ENCODE measurements at regions not wholly inside any gene's neighbourhood (a gene's known extent, or its start where the extent isn't known, plus 50 kb on each side); places are given as distances from the start of the nearest gene placed in this dataset.

GRCh38 chr7:155228894-155229293 is 68.8 kb upstream of the INSIG1 start:
- TF ChIP-seq CTCF (conservative IDR thresholded peaks at IDR 0.05; ENCODE audit: low read depth, low read length), result no peak
- no peak overlapping the region for H3K4me3 ChIP-seq (ENCODE audit: low read depth, low read length)
- DNase-seq (ENCODE audit: low read depth), result no peak

GRCh38 chr7:155229548-155230168 is 68.0 kb upstream of the INSIG1 start:
- TF ChIP-seq CTCF (conservative IDR thresholded peaks at IDR 0.05; ENCODE audit: low read depth, low read length), result no peak
- no peak overlapping the region for H3K4me3 ChIP-seq (ENCODE audit: low read depth, low read length)
- DNase-seq (ENCODE audit: low read depth), result no peak

- no peak for TF ChIP-seq CTCF (conservative IDR thresholded peaks at IDR 0.05; ENCODE audit: low read depth, low read length)
- no peak overlapping the region for H3K4me3 ChIP-seq (ENCODE audit: low read depth, low read length)
- peak; percentile 96 for DNase-seq (ENCODE audit: low read depth)
Measured at GRCh38 chr7:155230169-155230593, 67.5 kb upstream of the INSIG1 start.

GRCh38 chr7:155231241-155231800 is 66.4 kb upstream of the INSIG1 start:
- no peak for DNase-seq (ENCODE audit: low read depth)

GRCh38 chr7:155231941-155232340 is 65.7 kb upstream of the INSIG1 start:
- no peak for TF ChIP-seq CTCF (conservative IDR thresholded peaks at IDR 0.05; ENCODE audit: low read depth, low read length)
- no peak overlapping the region for H3K4me3 ChIP-seq (ENCODE audit: low read depth, low read length)
- DNase-seq (ENCODE audit: low read depth), result no peak

More at GRCh38 chr7:155231241-155231800, 66.4 kb upstream of the INSIG1 start:
- TF ChIP-seq CTCF (conservative IDR thresholded peaks at IDR 0.05; ENCODE audit: low read depth, low read length), result no peak
- H3K4me3 ChIP-seq (ENCODE audit: low read depth, low read length), result no peak overlapping the region

- DNase-seq (ENCODE audit: low read depth), result no peak
- H3K4me3 ChIP-seq (ENCODE audit: low read depth, low read length), result no peak overlapping the region
- TF ChIP-seq CTCF (conservative IDR thresholded peaks at IDR 0.05; ENCODE audit: low read depth, low read length), result no peak
Measured at GRCh38 chr7:155232911-155233310, 64.8 kb upstream of the INSIG1 start.
